NCI-H2227 treated with DMSO at 0.1 percent for 48 hours (cell line): ENCODE measurements at regions not wholly inside any gene's neighbourhood (a gene's known extent, or its start where the extent isn't known, plus 50 kb on each side); places are given as distances from the start of the nearest gene placed in this dataset.
"Not testable (repeated sequence)": the region's sequence is repeated elsewhere in the genome, so short reads cannot be mapped to it uniquely, and the experiment has no call there.

ENCODE experiments used
- DNase-seq: peaks from one replicate; lab custom pipeline; 2025; lab: John Stamatoyannopoulos, UW

GRCh38 chr2:52542297-52542696 is 1225.3 kb upstream of the CHAC2 start:
- no peak for DNase-seq

- DNase-seq, result no peak
Measured at GRCh38 chr2:52539026-52539970, 1228.3 kb upstream of the CHAC2 start.

- no peak for DNase-seq
Measured at GRCh38 chr2:52537588-52537987, 1230.0 kb upstream of the CHAC2 start.

GRCh38 chr2:52536929-52537460 is 1230.6 kb upstream of the CHAC2 start:
- no peak for DNase-seq

GRCh38 chr2:52532956-52533355 is 1234.6 kb upstream of the CHAC2 start:
- no peak for DNase-seq

- DNase-seq, result no peak
Measured at GRCh38 chr2:52526735-52527134, 1240.9 kb upstream of the CHAC2 start.

- no peak for DNase-seq
Measured at GRCh38 chr2:52520644-52521043, 1247.0 kb upstream of the CHAC2 start.

- no peak for DNase-seq
Measured at GRCh38 chr2:52518678-52519077, 1248.9 kb upstream of the CHAC2 start.

- DNase-seq, result no peak
Measured at GRCh38 chr2:52512760-52513159, 1254.8 kb upstream of the CHAC2 start.

GRCh38 chr2:52510432-52510831 is 1257.2 kb upstream of the CHAC2 start:
- DNase-seq, result no peak

GRCh38 chr2:52502476-52502860 is 1265.1 kb upstream of the CHAC2 start:
- no peak for DNase-seq

GRCh38 chr2:52501715-52502475 is 1265.7 kb upstream of the CHAC2 start:
- DNase-seq, result no peak

- no peak for DNase-seq
Measured at GRCh38 chr2:52500561-52500960, 1267.0 kb upstream of the CHAC2 start.

GRCh38 chr2:52498077-52498750 is 1269.4 kb upstream of the CHAC2 start:
- no peak for DNase-seq

- DNase-seq, result no peak
Measured at GRCh38 chr2:52495816-52496215, 1271.8 kb upstream of the CHAC2 start.

GRCh38 chr2:52477166-52477565 is 1290.4 kb upstream of the CHAC2 start:
- no peak for DNase-seq

- DNase-seq, result no peak
Measured at GRCh38 chr2:52475590-52475989, 1292.0 kb upstream of the CHAC2 start.

- no peak for DNase-seq
Measured at GRCh38 chr2:52474091-52474490, 1293.5 kb upstream of the CHAC2 start.

- DNase-seq, result no peak
Measured at GRCh38 chr2:52473526-52473925, 1294.1 kb upstream of the CHAC2 start.

GRCh38 chr2:52470457-52470856 is 1297.1 kb upstream of the CHAC2 start:
- DNase-seq, result not testable (repeated sequence)

GRCh38 chr2:52467189-52467588 is 1300.4 kb upstream of the CHAC2 start:
- no peak for DNase-seq

GRCh38 chr2:52465287-52465686 is 1302.3 kb upstream of the CHAC2 start:
- no peak for DNase-seq
